ENCODE measurements at regions not wholly inside any gene's neighbourhood (a gene's known extent, or its start where the extent isn't known, plus 50 kb on each side); places are given as distances from the start of the nearest gene placed in this dataset.

GRCh38 chr13:73911361-73911760 lies 222.8 kb downstream of the KLF12 start:
- intact Hi-C loops (cut with micrococcal nuclease) = no loop called here
- Mint-ChIP-seq H3K27ac (no peak overlapping the region), H3K4me3 (no peak overlapping the region), H3K9me3 (peaks cover 0 to 5% (median 0%) of the 10 kb centered on the region in 7 donors), H3K27me3 (ENCODE audit: low read depth in 3 of 3) (peaks cover 0 to 2% (median 0%) of the 10 kb centered on the region in 3 donors), H3K36me3 (no peaks in the 10 kb centered on the region), H3K4me1 (no peaks in the 10 kb centered on the region)
- Histone ChIP-seq H3K79me2 (ENCODE audit: insufficient read depth, low read length) (no peaks in the 10 kb centered on the region), H3K36me3 (replicated peaks in 1 of 2; ENCODE audit: control insufficient read depth in 1 of 2, insufficient read depth in 2 of 2, low read length in 2 of 2) (no peaks in the 10 kb centered on the region), H3K4me3 (replicated peaks in 1 of 3; ENCODE audit: low read depth in 2 of 3, low read length in 3 of 3) (no peak overlapping the region), H3K27ac (ENCODE audit: low read depth in 1 of 2, low read length in 2 of 2) (no peak overlapping the region), H3K9ac (ENCODE audit: insufficient read depth, low read length, poor library complexity, severe bottlenecking) (no peak overlapping the region), H3K4me1 (ENCODE audit: control insufficient read depth in 1 of 2, insufficient read depth in 2 of 2, low read length in 2 of 2) (no peaks in the 10 kb centered on the region), H3K4me2 (replicated peaks; ENCODE audit: extremely low read depth, low read length, poor library complexity, severe bottlenecking) (no peak overlapping the region), H3K27me3 (ENCODE audit: control insufficient read depth in 2 of 2, insufficient read depth in 2 of 2, low read length in 2 of 2) (no peaks in the 10 kb centered on the region), H2AFZ (ENCODE audit: insufficient read depth, low read depth, low read length, poor library complexity, severe bottlenecking) (no peak overlapping the region), H3K9me3 (replicated peaks in 1 of 2; ENCODE audit: control insufficient read depth in 1 of 2, insufficient read depth in 1 of 2, low read length in 2 of 2) (no peaks in the 10 kb centered on the region), H4K20me1 (ENCODE audit: insufficient read depth, low read length) (no peaks in the 10 kb centered on the region)
- TF ChIP-seq CTCF (IDR thresholded peaks at IDR 0.05) = no peak
- DNase-seq = no peak

GRCh38 chr13:73910733-73911132 lies 223.5 kb downstream of the KLF12 start:
- Histone ChIP-seq H3K4me2 (replicated peaks; ENCODE audit: extremely low read depth, low read length, poor library complexity, severe bottlenecking) (no peak overlapping the region), H3K4me1 (ENCODE audit: control insufficient read depth in 1 of 2, insufficient read depth in 2 of 2, low read length in 2 of 2) (no peaks in the 10 kb centered on the region), H3K36me3 (replicated peaks in 1 of 2; ENCODE audit: control insufficient read depth in 1 of 2, insufficient read depth in 2 of 2, low read length in 2 of 2) (no peaks in the 10 kb centered on the region), H3K9ac (ENCODE audit: insufficient read depth, low read length, poor library complexity, severe bottlenecking) (no peak overlapping the region), H3K27ac (ENCODE audit: low read depth in 1 of 2, low read length in 2 of 2) (no peak overlapping the region), H4K20me1 (ENCODE audit: insufficient read depth, low read length) (no peaks in the 10 kb centered on the region), H3K27me3 (ENCODE audit: control insufficient read depth in 2 of 2, insufficient read depth in 2 of 2, low read length in 2 of 2) (no peaks in the 10 kb centered on the region), H3K79me2 (ENCODE audit: insufficient read depth, low read length) (no peaks in the 10 kb centered on the region), H3K4me3 (replicated peaks in 1 of 3; ENCODE audit: low read depth in 2 of 3, low read length in 3 of 3) (no peak overlapping the region), H2AFZ (ENCODE audit: insufficient read depth, low read depth, low read length, poor library complexity, severe bottlenecking) (no peak overlapping the region), H3K9me3 (replicated peaks in 1 of 2; ENCODE audit: control insufficient read depth in 1 of 2, insufficient read depth in 1 of 2, low read length in 2 of 2) (no peaks in the 10 kb centered on the region)
- Mint-ChIP-seq H3K9me3 (peaks cover 0 to 5% (median 0%) of the 10 kb centered on the region in 7 donors), H3K4me3 (no peak overlapping the region), H3K4me1 (no peaks in the 10 kb centered on the region), H3K27me3 (ENCODE audit: low read depth in 3 of 3) (peaks cover 0 to 2% (median 0%) of the 10 kb centered on the region in 3 donors), H3K36me3 (no peaks in the 10 kb centered on the region), H3K27ac (no peak overlapping the region)
- no peak for DNase-seq
- TF ChIP-seq CTCF (IDR thresholded peaks at IDR 0.05) = no peak
- intact Hi-C loops (cut with micrococcal nuclease) = no loop called here

All from CD14-positive monocyte (primary cell).